Karpas-422 (cell line): ENCODE measurements at regions not wholly inside any gene's neighbourhood (a gene's known extent, or its start where the extent isn't known, plus 50 kb on each side); places are given as distances from the start of the nearest gene placed in this dataset.
"Not testable (repeated sequence)": the region's sequence is repeated elsewhere in the genome, so short reads cannot be mapped to it uniquely, and the experiment has no call there.

Experiments
- DNase-seq: peaks from one replicate; pipeline ENCODE4 v3.0.0-alpha.2; 2015
- H2AFZ ChIP-seq: fragments of 200-600 bp; sonication (generic); 2 replicates; pipeline ENCODE4 v1.6.1; 2014; ENCODE audit warnings: antibody characterized with exemption, low read length, mixed read lengths
- H3K27ac ChIP-seq: fragments of 200-600 bp; sonication (generic); 2 replicates; pipeline ENCODE4 v1.5.1; 2014; ENCODE audit warnings: mild to moderate bottlenecking, low read length, moderate library complexity
- H3K27me3 ChIP-seq: fragments of 200-600 bp; sonication (generic); 2 replicates; pipeline ENCODE4 v1.6.1; 2014; ENCODE audit warnings: low read length, mixed read lengths
- H3K36me3 ChIP-seq: fragments of 200-600 bp; sonication (generic); 2 replicates; pipeline ENCODE4 v1.6.1; 2014; ENCODE audit warnings: low read length, mixed read lengths; ENCODE audit not compliant: insufficient read depth
- H3K4me1 ChIP-seq: fragments of 200-600 bp; sonication (generic); 2 replicates; pipeline ENCODE4 v1.6.1; 2014; ENCODE audit warnings: mild to moderate bottlenecking, low read length, mixed read lengths
- H3K4me2 ChIP-seq: fragments of 200-600 bp; sonication (generic); 2 replicates; pipeline ENCODE4 v1.6.1; 2014; ENCODE audit warnings: low read length, low read depth, mild to moderate bottlenecking; ENCODE audit not compliant: poor library complexity, severe bottlenecking
- H3K4me3 ChIP-seq: fragments of 200-600 bp; sonication (generic); 2 replicates; pipeline ENCODE4 v1.5.1; 2014; ENCODE audit warnings: mild to moderate bottlenecking, antibody characterized with exemption, low read length, mixed read lengths
- H3K79me2 ChIP-seq: fragments of 200-600 bp; sonication (generic); 2 replicates; pipeline ENCODE4 v1.6.1; 2014; ENCODE audit warnings: mild to moderate bottlenecking, low read length, mixed read lengths
- H3K9ac ChIP-seq: fragments of 200-600 bp; sonication (generic); 2 replicates; pipeline ENCODE4 v1.6.0; 2014; ENCODE audit warnings: low read length
- H3K9me2 ChIP-seq: fragments of 200-600 bp; sonication (generic), shearing (Covaris generic); replicated peaks from 2 replicates; pipeline ENCODE4 v1.6.0; 2014; ENCODE audit warnings: mild to moderate bottlenecking, low read length, moderate library complexity; ENCODE audit not compliant: insufficient read depth
- H3K9me3 ChIP-seq: fragments of 300-700, 200-600 bp; sonication (generic); 2 replicates; pipeline ENCODE4 v1.6.1; 2014; ENCODE audit warnings: low read length, mixed read lengths
- H4K20me1 ChIP-seq: fragments of 200-600 bp; sonication (generic); 2 replicates; pipeline ENCODE4 v1.6.1; 2014; ENCODE audit warnings: mild to moderate bottlenecking, antibody characterized with exemption, low read length, low read depth; ENCODE audit not compliant: insufficient read depth

GRCh38 chr2:111622859-111623258, 261.1 kb downstream of the ANAPC1 start:
- no peak overlapping the region for H3K4me2 ChIP-seq

GRCh38 chr2:111623380-111623779, 260.6 kb downstream of the ANAPC1 start:
- H3K4me2 ChIP-seq: no peak overlapping the region

More at GRCh38 chr2:111622859-111623258, 261.1 kb downstream of the ANAPC1 start:
- no peaks in the 10 kb centered on the region for H3K27me3 ChIP-seq
- no peak for DNase-seq
- H3K36me3 ChIP-seq: no peaks in the 10 kb centered on the region
- H3K9ac ChIP-seq: no peak overlapping the region
- H3K9me3 ChIP-seq: no peaks in the 10 kb centered on the region; the same call in 1 of the 2 replicates
- H3K27ac ChIP-seq: no peak overlapping the region
- H3K79me2 ChIP-seq: no peaks in the 10 kb centered on the region
- H2AFZ ChIP-seq: no peak overlapping the region
- no peaks in the 10 kb centered on the region for H3K9me2 ChIP-seq
- no peaks in the 10 kb centered on the region for H4K20me1 ChIP-seq
- no peak overlapping the region for H3K4me3 ChIP-seq
- H3K4me1 ChIP-seq: peaks cover 6% of the 10 kb centered on the region

GRCh38 chr2:111624411-111625156, 259.4 kb downstream of the ANAPC1 start:
- Histone ChIP-seq H3K4me2 (no peak overlapping the region), H2AFZ (no peak overlapping the region), H3K79me2 (no peaks in the 10 kb centered on the region), H3K4me1 (peaks cover 6% of the 10 kb centered on the region), H3K9me2 (no peaks in the 10 kb centered on the region), H3K27me3 (no peaks in the 10 kb centered on the region), H3K9me3 (peaks cover 4% of the 10 kb centered on the region), H3K27ac (no peak overlapping the region), H4K20me1 (no peaks in the 10 kb centered on the region), H3K4me3 (no peak overlapping the region), H3K9ac (no peak overlapping the region), H3K36me3 (no peaks in the 10 kb centered on the region)
- DNase-seq: no peak

More at GRCh38 chr2:111623380-111623779, 260.6 kb downstream of the ANAPC1 start:
- no peaks in the 10 kb centered on the region for H3K27me3 ChIP-seq
- H2AFZ ChIP-seq: no peak overlapping the region
- H3K4me1 ChIP-seq: peaks cover 6% of the 10 kb centered on the region
- H3K79me2 ChIP-seq: no peaks in the 10 kb centered on the region
- no peaks in the 10 kb centered on the region; the same call in 1 of the 2 replicates for H3K9me3 ChIP-seq
- no peaks in the 10 kb centered on the region for H3K36me3 ChIP-seq
- no peaks in the 10 kb centered on the region for H3K9me2 ChIP-seq
- no peak overlapping the region for H3K9ac ChIP-seq
- H4K20me1 ChIP-seq: no peaks in the 10 kb centered on the region
- no peak overlapping the region for H3K27ac ChIP-seq
- H3K4me3 ChIP-seq: no peak overlapping the region
- no peak for DNase-seq

GRCh38 chr2:111625157-111625537, 258.8 kb downstream of the ANAPC1 start:
- H4K20me1 ChIP-seq, H3K9ac ChIP-seq, H3K79me2 ChIP-seq, H3K4me1 ChIP-seq, H3K36me3 ChIP-seq, H3K4me2 ChIP-seq, H3K27me3 ChIP-seq, H3K9me2 ChIP-seq, H3K27ac ChIP-seq, H3K9me3 ChIP-seq, H2AFZ ChIP-seq, DNase-seq, H3K4me3 ChIP-seq: not testable (repeated sequence)

- Histone ChIP-seq H2AFZ (no peak overlapping the region), H4K20me1 (no peaks in the 10 kb centered on the region), H3K79me2 (no peaks in the 10 kb centered on the region), H3K27me3 (no peaks in the 10 kb centered on the region), H3K9me3 (peaks cover 4% of the 10 kb centered on the region), H3K4me3 (no peak overlapping the region), H3K4me1 (peaks cover 6% of the 10 kb centered on the region), H3K9me2 (no peaks in the 10 kb centered on the region), H3K36me3 (no peaks in the 10 kb centered on the region), H3K9ac (no peak overlapping the region), H3K27ac (no peak overlapping the region), H3K4me2 (no peak overlapping the region)
- no peak for DNase-seq
These were observed 257.7 kb downstream of the ANAPC1 start for GRCh38 chr2:111626037-111626864.

- Histone ChIP-seq H3K4me1 (peaks cover 6% of the 10 kb centered on the region), H2AFZ (no peak overlapping the region), H3K36me3 (no peaks in the 10 kb centered on the region), H3K27me3 (no peaks in the 10 kb centered on the region), H3K4me2 (no peak overlapping the region), H3K9me3 (peaks cover 4% of the 10 kb centered on the region), H3K9me2 (no peaks in the 10 kb centered on the region), H3K79me2 (no peaks in the 10 kb centered on the region), H3K4me3 (no peak overlapping the region), H4K20me1 (no peaks in the 10 kb centered on the region), H3K9ac (no peak overlapping the region), H3K27ac (no peak overlapping the region)
- no peak for DNase-seq
These were observed 257.2 kb downstream of the ANAPC1 start for GRCh38 chr2:111626865-111627163.

GRCh38 chr2:111627256-111627655, 256.7 kb downstream of the ANAPC1 start:
- H3K9me3 ChIP-seq: peaks cover 4% of the 10 kb centered on the region
- H3K4me2 ChIP-seq: no peak overlapping the region
- H3K79me2 ChIP-seq: no peaks in the 10 kb centered on the region
- no peak overlapping the region for H2AFZ ChIP-seq
- H3K4me1 ChIP-seq: peaks cover 6% of the 10 kb centered on the region
- DNase-seq: no peak
- no peaks in the 10 kb centered on the region for H4K20me1 ChIP-seq
- no peak overlapping the region for H3K9ac ChIP-seq
- H3K27me3 ChIP-seq: no peaks in the 10 kb centered on the region
- H3K27ac ChIP-seq: no peak overlapping the region
- H3K4me3 ChIP-seq: no peak overlapping the region
- no peaks in the 10 kb centered on the region for H3K9me2 ChIP-seq
- no peaks in the 10 kb centered on the region for H3K36me3 ChIP-seq

- Histone ChIP-seq H3K4me3 (no peak overlapping the region), H3K27me3 (no peaks in the 10 kb centered on the region), H3K4me1 (peaks cover 6% of the 10 kb centered on the region), H3K79me2 (no peaks in the 10 kb centered on the region), H3K4me2 (no peak overlapping the region), H3K9me3 (peaks cover 4% of the 10 kb centered on the region), H3K36me3 (no peaks in the 10 kb centered on the region), H3K9me2 (no peaks in the 10 kb centered on the region), H3K9ac (no peak overlapping the region), H2AFZ (no peak overlapping the region), H4K20me1 (no peaks in the 10 kb centered on the region), H3K27ac (no peak overlapping the region)
- DNase-seq: no peak
These were observed 255.8 kb downstream of the ANAPC1 start for GRCh38 chr2:111628221-111628620.
